HCT116 (cell line): ENCODE measurements at regions not wholly inside any gene's neighbourhood (a gene's known extent, or its start where the extent isn't known, plus 50 kb on each side); places are given as distances from the start of the nearest gene placed in this dataset.

Experiments used
- ATAC-seq: fragments of 200-7000 bp; cut with Tn5 transposase; 2 replicates; pipeline ENCODE4 v1.9.1; 2020; ENCODE audit warnings: mild to moderate bottlenecking, moderate library complexity
- BruUV-seq: library from RNA; stranded (reverse); fragments of 400-500 nt; replicated peaks from 2 replicates; lab custom pipeline; 2021; lab: Mats Ljungman, UMichigan
- CTCF ChIA-PET: fragments of 300-600 bp; sonication (Branson Sonifier 250); formaldehyde crosslinking; loops from one replicate; lab custom pipeline; 2021; ENCODE audit warnings: antibody characterized with exemption; lab: Charles Lee
- POLR2A ChIA-PET: fragments of 300-600, 350-600 bp; sonication (Branson Sonifier 250); formaldehyde crosslinking; loops from one replicate; lab custom pipeline; 2021; ENCODE audit warnings: antibody characterized with exemption; lab: Charles Lee
- RAD21 ChIA-PET, 2 experiments: fragments of 300-600 bp; sonication (Branson Sonifier 250); formaldehyde crosslinking; loops; one replicate each; lab custom pipeline; 2023; ENCODE audit warnings: low total read pairs in 2 of 2; ENCODE audit not compliant: uncharacterized antibody in 2 of 2, unreplicated experiment in 2 of 2, low non-redundant PET in 1 of 2; lab: Charles Lee
- DNase-seq: peaks from one replicate; pipeline ENCODE4 v3.0.0-alpha.2; 2010; ENCODE audit warnings: low read depth, low spot score
- H2AFZ ChIP-seq: fragments of 200-600 bp; shearing (Covaris generic), sonication (generic); 2 replicates; pipeline ENCODE4 v1.6.1; 2017; ENCODE audit warnings: low read depth, mixed run types, mixed read lengths, antibody characterized with exemption, low read length; ENCODE audit not compliant: poor library complexity, severe bottlenecking
- H3K27ac ChIP-seq: 2 replicates; pipeline ENCODE4 v1.5.1; 2012; ENCODE audit warnings: low read depth, low read length
- H3K27me3 ChIP-seq: fragments of 200-600 bp; sonication (generic); 2 replicates; pipeline ENCODE4 v1.6.1; 2016; ENCODE audit warnings: mixed run types, low read length, mixed read lengths; ENCODE audit not compliant: insufficient read depth
- H3K36me3 ChIP-seq, 2 experiments: fragments of 200-500 bp in 1 of 2; fragments of 200-600 bp in 1 of 2; sonication (Bioruptor generic) in 1 of 2; sonication (generic) in 1 of 2; 2 replicates each; pipeline versions ENCODE4 v1.5.1 to v1.6.1; 2014 to 2016; ENCODE audit warnings: low read length in 2 of 2, inconsistent platforms in 1 of 2, mixed read lengths in 1 of 2, mixed run types in 1 of 2; ENCODE audit not compliant: insufficient read depth in 2 of 2, control insufficient read depth in 1 of 2
- H3K4me1 ChIP-seq, 2 experiments: fragments of 200-600 bp in 1 of 2; sonication (generic) in 1 of 2; 2 replicates each; pipeline versions ENCODE4 v1.5.1 to v1.6.1; 2012 to 2017; ENCODE audit warnings: low read length in 2 of 2, inconsistent platforms in 1 of 2, mild to moderate bottlenecking in 1 of 2, mixed read lengths in 1 of 2, mixed run types in 1 of 2, moderate library complexity in 1 of 2; ENCODE audit not compliant: insufficient read depth in 2 of 2, control insufficient read depth in 1 of 2
- H3K4me2 ChIP-seq: fragments of 200-600 bp; sonication (generic); 2 replicates; pipeline ENCODE4 v1.6.1; 2017; ENCODE audit warnings: mixed run types, low read length, mixed read lengths
- H3K4me3 ChIP-seq, 2 experiments: fragments of 200-600 bp in 1 of 2; sonication (generic) in 1 of 2; replicated peaks in 1 of 2; 2 replicates each; pipeline ENCODE4 v1.5.1; 2011 to 2016; ENCODE audit warnings: low read length in 2 of 2, control low read depth in 1 of 2, low read depth in 1 of 2, mild to moderate bottlenecking in 1 of 2, mixed read lengths in 1 of 2, mixed run types in 1 of 2
- H3K79me2 ChIP-seq: fragments of 200-600 bp; sonication (generic); 2 replicates; pipeline ENCODE4 v1.6.1; 2017; ENCODE audit warnings: mild to moderate bottlenecking, mixed run types, low read length, moderate library complexity, mixed read lengths; ENCODE audit not compliant: insufficient read depth
- H3K9ac ChIP-seq: fragments of 200-600 bp; sonication (generic); 2 replicates; pipeline ENCODE4 v1.6.1; 2016; ENCODE audit warnings: low read length, mixed read lengths
- H3K9me2 ChIP-seq: fragments of 200-600 bp; sonication (generic), shearing (Covaris generic); 2 replicates; pipeline ENCODE4 v1.6.1; 2017; ENCODE audit warnings: mixed run types, mild to moderate bottlenecking, moderate library complexity; ENCODE audit not compliant: insufficient read depth
- H3K9me3 ChIP-seq, 2 experiments: fragments of 200-500 bp in 1 of 2; fragments of 200-600 bp in 1 of 2; sonication (Bioruptor generic) in 1 of 2; sonication (generic) in 1 of 2; 2 replicates each; pipeline ENCODE4 v1.6.1; 2014 to 2017; ENCODE audit warnings: low read length in 2 of 2, mixed read lengths in 2 of 2, inconsistent platforms in 1 of 2, low read depth in 1 of 2, mild to moderate bottlenecking in 1 of 2, mixed run types in 1 of 2, moderate library complexity in 1 of 2; ENCODE audit not compliant: control insufficient read depth in 1 of 2, insufficient read depth in 1 of 2
- H4K20me1 ChIP-seq: fragments of 200-600 bp; sonication (generic), shearing (Covaris generic); 2 replicates; pipeline ENCODE4 v1.6.1; 2017; ENCODE audit warnings: mixed run types, mild to moderate bottlenecking, moderate library complexity; ENCODE audit not compliant: insufficient read depth
- CBX3 ChIP-seq: IDR thresholded peaks from 2 replicates; pipeline ENCODE4 v1.6.1; 2012; ENCODE audit warnings: low read depth
- EGR1 ChIP-seq: IDR thresholded peaks from 2 replicates; pipeline ENCODE4 v1.6.1; 2012; ENCODE audit warnings: low read depth
- ELF1 ChIP-seq: IDR thresholded peaks from 2 replicates; pipeline ENCODE4 v1.6.1; 2012; ENCODE audit warnings: low read depth, borderline replicate concordance
- EZH2 ChIP-seq: fragments of 200-600 bp; sonication (generic); IDR thresholded peaks from 2 replicates; pipeline ENCODE4 v1.6.1; 2017; ENCODE audit warnings: antibody characterized with exemption, mixed run types
- POLR2AphosphoS5 ChIP-seq: IDR thresholded peaks from 2 replicates; pipeline ENCODE4 v1.6.1; 2011; ENCODE audit warnings: mild to moderate bottlenecking, low read depth, low read length, moderate library complexity
- RAD21 ChIP-seq: IDR thresholded peaks from 2 replicates; pipeline ENCODE4 v1.6.1; 2012; ENCODE audit warnings: low read depth, mild to moderate bottlenecking
- SIN3A ChIP-seq: IDR thresholded peaks from 2 replicates; pipeline ENCODE4 v1.6.1; 2012; ENCODE audit warnings: low read depth
- SRF ChIP-seq: IDR thresholded peaks from 2 replicates; pipeline ENCODE4 v1.6.1; 2012; ENCODE audit warnings: low read depth
- TCF7L2 ChIP-seq: IDR thresholded peaks from 2 replicates; pipeline ENCODE4 v1.7.0; 2011; ENCODE audit warnings: borderline replicate concordance, inconsistent platforms; ENCODE audit not compliant: insufficient read depth, insufficient read length; ENCODE audit errors: extremely low read depth
- ZFX ChIP-seq: fragments of 450-650 bp; IDR thresholded peaks from 2 replicates; pipeline ENCODE4 v1.6.1; 2017
- ZNF274 ChIP-seq: fragments of 200-500 bp; sonication (Bioruptor generic); IDR thresholded peaks from 2 replicates; pipeline ENCODE4 v1.6.1; 2014; ENCODE audit warnings: mild to moderate bottlenecking, low read depth, low read length, inconsistent platforms
- intact Hi-C: fragments of 100-400 bp; cut with micrococcal nuclease; formaldehyde crosslinking; loops from 2 replicates; pipeline ENCODE4 v1.10.0; 2022
- TF ChIP-seq, protein P1 (sequence below): IDR thresholded peaks from 2 replicates; pipeline ENCODE4 v1.6.1; 2012; ENCODE audit warnings: low read depth
- TF ChIP-seq, protein P2 (sequence below): IDR thresholded peaks from 2 replicates; pipeline ENCODE4 v1.6.1; 2012

DNA sequence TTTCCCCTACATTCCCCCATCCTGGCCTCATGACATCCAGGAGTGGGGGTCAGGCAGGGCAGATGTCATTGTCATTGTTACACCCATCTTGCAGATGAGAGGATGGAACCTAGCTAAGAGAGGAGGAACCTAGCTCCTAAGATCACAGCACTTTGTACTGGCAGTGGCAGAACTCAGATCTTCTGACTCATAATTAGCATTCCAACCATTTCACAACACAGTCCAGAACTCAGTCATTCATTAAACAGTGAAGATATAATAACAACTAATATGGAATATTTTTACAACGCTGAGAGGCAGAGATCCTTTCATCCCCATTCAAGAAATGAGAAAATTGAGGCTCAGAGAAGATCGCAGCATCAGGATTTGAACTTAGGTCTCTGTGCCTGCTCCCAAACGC is 127.8 kb downstream of the CHST1 start (continued):
- TF ChIP-seq, protein P1, sequence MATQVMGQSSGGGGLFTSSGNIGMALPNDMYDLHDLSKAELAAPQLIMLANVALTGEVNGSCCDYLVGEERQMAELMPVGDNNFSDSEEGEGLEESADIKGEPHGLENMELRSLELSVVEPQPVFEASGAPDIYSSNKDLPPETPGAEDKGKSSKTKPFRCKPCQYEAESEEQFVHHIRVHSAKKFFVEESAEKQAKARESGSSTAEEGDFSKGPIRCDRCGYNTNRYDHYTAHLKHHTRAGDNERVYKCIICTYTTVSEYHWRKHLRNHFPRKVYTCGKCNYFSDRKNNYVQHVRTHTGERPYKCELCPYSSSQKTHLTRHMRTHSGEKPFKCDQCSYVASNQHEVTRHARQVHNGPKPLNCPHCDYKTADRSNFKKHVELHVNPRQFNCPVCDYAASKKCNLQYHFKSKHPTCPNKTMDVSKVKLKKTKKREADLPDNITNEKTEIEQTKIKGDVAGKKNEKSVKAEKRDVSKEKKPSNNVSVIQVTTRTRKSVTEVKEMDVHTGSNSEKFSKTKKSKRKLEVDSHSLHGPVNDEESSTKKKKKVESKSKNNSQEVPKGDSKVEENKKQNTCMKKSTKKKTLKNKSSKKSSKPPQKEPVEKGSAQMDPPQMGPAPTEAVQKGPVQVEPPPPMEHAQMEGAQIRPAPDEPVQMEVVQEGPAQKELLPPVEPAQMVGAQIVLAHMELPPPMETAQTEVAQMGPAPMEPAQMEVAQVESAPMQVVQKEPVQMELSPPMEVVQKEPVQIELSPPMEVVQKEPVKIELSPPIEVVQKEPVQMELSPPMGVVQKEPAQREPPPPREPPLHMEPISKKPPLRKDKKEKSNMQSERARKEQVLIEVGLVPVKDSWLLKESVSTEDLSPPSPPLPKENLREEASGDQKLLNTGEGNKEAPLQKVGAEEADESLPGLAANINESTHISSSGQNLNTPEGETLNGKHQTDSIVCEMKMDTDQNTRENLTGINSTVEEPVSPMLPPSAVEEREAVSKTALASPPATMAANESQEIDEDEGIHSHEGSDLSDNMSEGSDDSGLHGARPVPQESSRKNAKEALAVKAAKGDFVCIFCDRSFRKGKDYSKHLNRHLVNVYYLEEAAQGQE = no peak
- TF ChIP-seq EZH2 (no peak), SRF (no peak), RAD21 (no peak), CBX3 (no peak), POLR2AphosphoS5 (no peak)

- DNase-seq (no peak), ATAC-seq (no peak)
- Histone ChIP-seq H4K20me1 (no peaks in the 10 kb centered on the region), H3K9me3 (no peaks in the 10 kb centered on the region), H3K4me2 (no peak overlapping the region), H3K9ac (no peak overlapping the region), H3K27me3 (peaks cover 64% of the 10 kb centered on the region), H3K4me3 (no peak overlapping the region), H3K9me2 (no peaks in the 10 kb centered on the region), H2AFZ (no peak overlapping the region), H3K27ac (no peak overlapping the region), H3K36me3 (no peaks in the 10 kb centered on the region), H3K4me1 (no peaks in the 10 kb centered on the region), H3K79me2 (no peaks in the 10 kb centered on the region)
- ChIA-PET CTCF (no interaction called here), RAD21 (no interaction called here), POLR2A (no interaction called here)
- intact Hi-C loops = no loop called here
- BruUV-seq = no TSS peak
- no peak for TF ChIP-seq SIN3A
- TF ChIP-seq, protein P2, sequence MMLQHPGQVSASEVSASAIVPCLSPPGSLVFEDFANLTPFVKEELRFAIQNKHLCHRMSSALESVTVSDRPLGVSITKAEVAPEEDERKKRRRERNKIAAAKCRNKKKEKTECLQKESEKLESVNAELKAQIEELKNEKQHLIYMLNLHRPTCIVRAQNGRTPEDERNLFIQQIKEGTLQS = no peak
- no peak for TF ChIP-seq SRF
- TF ChIP-seq EGR1 = no peak
- TF ChIP-seq ELF1 = no peak
- TF ChIP-seq CBX3 = no peak
- no peak for TF ChIP-seq EZH2
- TF ChIP-seq TCF7L2 = no peak
- TF ChIP-seq ZNF274 = no peak
- TF ChIP-seq ZFX = no peak
- no peak for TF ChIP-seq POLR2AphosphoS5
These were observed 130.4 kb downstream of the CHST1 start for GRCh38 chr11:45535033-45535432.
